Endometrial microvascular endothelial cells (primary cell): ENCODE measurements at regions not wholly inside any gene's neighbourhood (a gene's known extent, or its start where the extent isn't known, plus 50 kb on each side); places are given as distances from the start of the nearest gene placed in this dataset.
"Not testable (repeated sequence)": the region's sequence is repeated elsewhere in the genome, so short reads cannot be mapped to it uniquely, and the experiment has no call there.

Experiments used
- in situ Hi-C: cut with HindIII; loops from 2 replicates; pipeline ENCODE4 v1.10.0; 2017; ENCODE audit warnings: low sequenced_read_pairs, low pct_unique_long_range_greater_than_20kb; ENCODE audit errors: inconsistent ontology term

- in situ Hi-C loops, result loop anchor here (10.0 kb wide), 1 partner anchor 65 kb away; no protein-coding TSS in a partner anchor
Observed at GRCh38 chr1:94309829-94310569, 72.6 kb upstream of the ARHGAP29 start.

GRCh38 chr1:94309216-94309615 lies 71.8 kb upstream of the ARHGAP29 start:
- in situ Hi-C loops, result no loop called here

DNA sequence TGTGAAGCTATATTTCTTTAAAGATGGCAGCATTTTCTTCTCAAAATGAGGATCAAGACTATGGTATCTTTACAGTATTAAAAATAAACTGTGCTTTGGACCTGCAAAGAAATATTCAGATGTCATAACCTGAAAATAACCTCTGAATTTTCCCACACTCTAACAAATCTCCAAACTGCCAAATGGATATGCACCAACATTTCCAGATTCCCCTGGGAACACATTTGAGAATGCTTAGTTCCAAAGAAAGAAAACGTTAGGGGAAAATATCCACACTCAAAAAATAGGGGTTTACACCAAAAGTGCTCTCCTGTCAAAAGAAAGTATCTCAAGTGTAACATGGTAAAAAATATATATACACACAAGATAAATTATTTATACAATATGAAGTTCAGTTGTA lies 69.1 kb upstream of the ARHGAP29 start:
- in situ Hi-C loops, result no loop called here

- in situ Hi-C loops, result no loop called here
Observed at GRCh38 chr1:94305704-94306103, 68.3 kb upstream of the ARHGAP29 start.

- in situ Hi-C loops, result no loop called here
Observed at GRCh38 chr1:94304553-94304952, 67.2 kb upstream of the ARHGAP29 start.

GRCh38 chr1:94303005-94303404 lies 65.6 kb upstream of the ARHGAP29 start:
- in situ Hi-C loops, result no loop called here

GRCh38 chr1:94302497-94302896 lies 65.1 kb upstream of the ARHGAP29 start:
- in situ Hi-C loops, result no loop called here

DNA sequence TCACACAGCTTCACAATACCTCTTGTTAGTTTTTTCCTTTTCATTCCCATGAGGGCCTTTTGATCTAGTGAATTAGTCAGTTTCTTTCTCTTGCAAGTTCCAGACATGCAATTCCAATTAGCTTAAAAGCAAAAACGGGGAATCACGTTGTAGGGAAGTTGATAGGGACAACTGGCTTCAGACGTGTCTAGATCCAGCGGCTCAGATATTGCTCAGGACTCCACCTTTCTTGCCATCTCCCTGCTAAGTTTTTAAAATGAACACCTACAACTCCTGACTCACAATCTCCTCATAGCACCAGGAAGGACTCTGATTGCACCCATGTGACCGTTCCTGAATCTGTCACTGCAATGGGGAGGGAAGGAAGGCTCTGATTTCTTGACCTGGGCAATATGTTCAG lies 63.8 kb upstream of the ARHGAP29 start:
- in situ Hi-C loops, result no loop called here

DNA sequence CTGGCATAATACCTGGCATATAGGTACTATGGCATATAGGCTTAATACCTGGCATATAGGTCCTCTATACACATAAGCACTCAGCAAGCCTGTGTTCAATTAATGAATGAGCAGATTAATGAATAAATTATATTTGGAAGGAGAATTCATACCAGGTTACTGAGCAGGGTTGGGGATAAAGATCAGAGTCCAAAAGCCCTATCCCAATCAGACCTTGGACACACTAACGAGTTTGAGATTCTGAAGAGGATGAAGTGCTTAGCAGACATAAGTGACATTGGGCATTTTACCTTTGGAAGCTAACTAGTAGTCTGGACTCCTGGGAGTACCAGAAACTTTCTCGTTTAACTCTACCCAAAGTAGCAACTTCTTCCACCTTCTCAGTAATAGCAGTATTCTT lies 63.3 kb upstream of the ARHGAP29 start:
- in situ Hi-C loops, result no loop called here

DNA sequence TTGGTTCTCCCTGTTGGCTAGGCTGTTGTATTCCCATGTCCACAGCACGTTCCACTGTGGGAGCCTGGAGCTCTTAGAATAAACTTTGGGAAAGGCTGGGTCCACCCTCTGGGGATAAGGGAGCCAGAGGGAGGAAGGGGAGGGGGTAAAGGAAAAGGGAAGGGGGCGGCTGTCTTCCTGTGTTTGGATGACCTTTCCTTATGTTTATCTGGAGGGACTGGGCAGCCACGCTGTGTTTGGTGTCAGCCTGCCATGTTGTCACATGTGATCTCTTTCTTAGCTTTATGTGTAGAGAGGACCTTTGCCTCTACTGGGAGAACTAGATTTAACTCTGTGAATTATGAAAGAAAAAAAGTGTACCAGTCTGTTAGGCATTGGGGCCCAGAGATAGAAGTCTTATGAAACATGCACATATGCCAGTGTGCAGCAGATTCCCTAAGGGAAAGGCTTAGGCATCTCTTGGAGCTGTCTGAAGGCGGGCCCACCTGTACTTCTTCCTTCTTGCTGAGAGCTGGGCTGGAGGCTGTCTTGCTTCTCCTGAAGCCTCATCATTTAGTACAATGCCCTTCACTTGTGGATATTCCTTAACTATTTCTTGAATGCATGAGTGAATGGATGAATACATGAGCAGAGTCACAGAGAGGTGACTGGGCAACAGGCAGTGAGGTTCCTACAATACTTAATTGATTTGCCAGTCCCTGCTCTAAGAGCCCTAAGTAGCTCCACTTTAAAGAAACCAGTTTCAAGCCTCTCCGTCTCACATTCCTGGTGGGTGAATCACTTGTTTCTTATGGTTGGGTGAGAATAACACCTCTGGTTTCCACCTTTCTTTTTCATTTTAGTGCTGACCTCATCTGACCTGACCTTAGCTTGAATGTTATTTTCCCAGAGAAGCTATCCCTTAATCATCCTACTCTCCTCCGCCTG lies 62.5 kb upstream of the ARHGAP29 start:
- in situ Hi-C loops, result no loop called here

DNA sequence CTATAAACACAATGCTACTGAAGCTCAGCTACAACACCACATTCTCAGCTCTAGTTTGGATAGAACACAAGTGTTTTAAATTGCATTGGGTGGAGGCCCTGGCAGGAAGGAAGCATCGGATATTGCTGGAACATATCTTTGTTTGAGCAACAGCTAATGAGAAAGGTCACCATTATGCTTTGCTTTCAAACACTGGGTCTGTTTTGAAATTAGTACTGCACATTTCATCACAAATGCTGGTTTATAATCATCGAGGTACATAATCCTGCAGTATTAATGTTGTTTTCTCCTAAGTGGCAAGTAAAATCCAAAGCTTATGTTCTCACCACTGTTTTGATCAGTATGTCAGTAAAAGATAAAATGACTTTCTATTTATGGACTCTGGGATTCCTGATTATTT lies 61.5 kb upstream of the ARHGAP29 start:
- in situ Hi-C loops, result no loop called here

- in situ Hi-C loops, result no loop called here
Observed at GRCh38 chr1:94296018-94296417, 58.6 kb upstream of the ARHGAP29 start.

GRCh38 chr1:94292978-94293377 lies 55.6 kb upstream of the ARHGAP29 start:
- in situ Hi-C loops, result not testable (repeated sequence)

GRCh38 chr1:94289244-94289643 lies 51.9 kb upstream of the ARHGAP29 start:
- in situ Hi-C loops, result not testable (repeated sequence)
